Type B pancreatic cell (in vitro differentiated cells): ENCODE measurements at regions not wholly inside any gene's neighbourhood (a gene's known extent, or its start where the extent isn't known, plus 50 kb on each side); places are given as distances from the start of the nearest gene placed in this dataset.

Experiments used
- DNase-seq: peaks from one replicate; pipeline ENCODE4 v3.0.0; 2021; ENCODE audit warnings: mixed read lengths; ENCODE audit not compliant: unreplicated experiment; ENCODE audit errors: extremely low spot score
- H3K27ac Mint-ChIP-seq: 2 replicates; pipeline ENCODE4 v1.8.0; 2021; ENCODE audit warnings: mild to moderate bottlenecking, mixed read lengths
- H3K27me3 Mint-ChIP-seq: 2 replicates; pipeline ENCODE4 v1.8.0; 2021; ENCODE audit warnings: mixed read lengths
- H3K36me3 Mint-ChIP-seq: 2 replicates; pipeline ENCODE4 v1.8.0; 2021; ENCODE audit warnings: mixed read lengths
- H3K4me1 Mint-ChIP-seq: one replicate; pipeline ENCODE4 v1.8.0; 2021; ENCODE audit warnings: mixed read lengths; ENCODE audit not compliant: unreplicated experiment
- H3K4me3 Mint-ChIP-seq: 2 replicates; pipeline ENCODE4 v1.8.0; 2021; ENCODE audit warnings: mild to moderate bottlenecking, mixed read lengths
- H3K9me3 Mint-ChIP-seq: 2 replicates; pipeline ENCODE4 v1.8.0; 2021; ENCODE audit warnings: mixed read lengths
- TF ChIP-seq, protein P1 (sequence below): fragments of 200-600 bp; sonication (generic); conservative IDR thresholded peaks from 2 replicates; pipeline ENCODE4 v1.5.0; 2021; ENCODE audit warnings: antibody characterized with exemption, mild to moderate bottlenecking

DNA sequence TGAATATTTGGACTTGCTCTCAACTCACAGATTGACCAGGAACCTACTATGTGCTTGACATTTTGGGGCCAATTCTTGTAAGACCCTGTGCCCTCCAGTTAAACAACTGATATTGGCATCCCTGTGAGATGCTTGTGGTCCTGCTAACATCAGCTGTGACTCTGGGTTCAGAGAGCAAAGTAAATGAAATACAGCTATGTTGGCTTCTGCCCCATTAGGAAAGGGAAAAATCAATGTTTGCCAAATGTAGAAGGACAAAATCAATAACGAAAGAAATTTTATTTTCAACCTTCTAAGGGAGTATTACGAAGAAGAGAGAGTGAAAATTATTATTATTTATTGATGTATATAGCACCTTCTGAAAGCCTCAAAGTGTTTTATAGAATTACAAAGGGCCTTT lies 266.9 kb upstream of the ARID1B start:
- H3K27ac Mint-ChIP-seq = no peak overlapping the region
- DNase-seq = no peak
- H3K27me3 Mint-ChIP-seq = peaks cover 14% of the 10 kb centered on the region
- TF ChIP-seq, protein P1, sequence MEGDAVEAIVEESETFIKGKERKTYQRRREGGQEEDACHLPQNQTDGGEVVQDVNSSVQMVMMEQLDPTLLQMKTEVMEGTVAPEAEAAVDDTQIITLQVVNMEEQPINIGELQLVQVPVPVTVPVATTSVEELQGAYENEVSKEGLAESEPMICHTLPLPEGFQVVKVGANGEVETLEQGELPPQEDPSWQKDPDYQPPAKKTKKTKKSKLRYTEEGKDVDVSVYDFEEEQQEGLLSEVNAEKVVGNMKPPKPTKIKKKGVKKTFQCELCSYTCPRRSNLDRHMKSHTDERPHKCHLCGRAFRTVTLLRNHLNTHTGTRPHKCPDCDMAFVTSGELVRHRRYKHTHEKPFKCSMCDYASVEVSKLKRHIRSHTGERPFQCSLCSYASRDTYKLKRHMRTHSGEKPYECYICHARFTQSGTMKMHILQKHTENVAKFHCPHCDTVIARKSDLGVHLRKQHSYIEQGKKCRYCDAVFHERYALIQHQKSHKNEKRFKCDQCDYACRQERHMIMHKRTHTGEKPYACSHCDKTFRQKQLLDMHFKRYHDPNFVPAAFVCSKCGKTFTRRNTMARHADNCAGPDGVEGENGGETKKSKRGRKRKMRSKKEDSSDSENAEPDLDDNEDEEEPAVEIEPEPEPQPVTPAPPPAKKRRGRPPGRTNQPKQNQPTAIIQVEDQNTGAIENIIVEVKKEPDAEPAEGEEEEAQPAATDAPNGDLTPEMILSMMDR = no peak
- H3K4me3 Mint-ChIP-seq = no peak overlapping the region
- no peaks in the 10 kb centered on the region for H3K9me3 Mint-ChIP-seq
- no peaks in the 10 kb centered on the region for H3K4me1 Mint-ChIP-seq
- no peaks in the 10 kb centered on the region for H3K36me3 Mint-ChIP-seq

- Mint-ChIP-seq H3K27me3 (peaks cover 14% of the 10 kb centered on the region), H3K9me3 (no peaks in the 10 kb centered on the region), H3K4me1 (no peaks in the 10 kb centered on the region), H3K36me3 (no peaks in the 10 kb centered on the region), H3K27ac (no peak overlapping the region), H3K4me3 (no peak overlapping the region)
- TF ChIP-seq, protein P1 = no peak
- DNase-seq = no peak
Observed at GRCh38 chr6:156509496-156509895, 267.7 kb upstream of the ARID1B start.

GRCh38 chr6:156508923-156509322 lies 268.3 kb upstream of the ARID1B start:
- no peaks in the 10 kb centered on the region for H3K4me1 Mint-ChIP-seq
- peaks cover 14% of the 10 kb centered on the region for H3K27me3 Mint-ChIP-seq
- no peak overlapping the region for H3K27ac Mint-ChIP-seq
- DNase-seq = no peak
- no peak overlapping the region for H3K4me3 Mint-ChIP-seq
- no peaks in the 10 kb centered on the region for H3K9me3 Mint-ChIP-seq
- H3K36me3 Mint-ChIP-seq = no peaks in the 10 kb centered on the region
- TF ChIP-seq, protein P1 = no peak

DNA sequence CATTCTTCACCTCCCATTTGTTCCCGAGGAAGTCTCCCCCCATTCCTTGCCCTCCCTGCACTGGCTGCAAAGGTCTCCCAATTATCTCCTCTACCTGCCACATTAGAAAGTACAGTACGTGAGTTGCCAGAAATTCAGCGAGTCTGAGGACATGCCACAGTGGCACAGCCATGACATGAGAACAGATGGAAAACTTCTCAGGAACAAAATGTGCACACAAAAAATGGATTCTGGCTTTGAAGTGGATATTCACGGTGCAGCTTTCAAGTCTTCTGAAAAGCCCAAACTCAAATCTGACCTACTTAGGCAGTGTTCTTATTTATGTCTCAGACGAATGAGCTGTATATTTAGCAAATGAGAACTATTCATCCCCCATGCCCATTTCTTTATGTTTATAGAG lies 269.1 kb upstream of the ARID1B start:
- Mint-ChIP-seq H3K27me3 (peaks cover 14% of the 10 kb centered on the region), H3K4me1 (no peaks in the 10 kb centered on the region), H3K27ac (no peak overlapping the region), H3K4me3 (no peak overlapping the region), H3K36me3 (no peaks in the 10 kb centered on the region), H3K9me3 (no peaks in the 10 kb centered on the region)
- TF ChIP-seq, protein P1 = no peak
- DNase-seq = no peak

GRCh38 chr6:156507656-156508055 lies 269.5 kb upstream of the ARID1B start:
- Mint-ChIP-seq H3K36me3 (no peaks in the 10 kb centered on the region), H3K27ac (no peak overlapping the region), H3K4me1 (no peaks in the 10 kb centered on the region), H3K27me3 (peaks cover 14% of the 10 kb centered on the region), H3K9me3 (no peaks in the 10 kb centered on the region), H3K4me3 (no peak overlapping the region)
- no peak for DNase-seq
- TF ChIP-seq, protein P1 = no peak

DNA sequence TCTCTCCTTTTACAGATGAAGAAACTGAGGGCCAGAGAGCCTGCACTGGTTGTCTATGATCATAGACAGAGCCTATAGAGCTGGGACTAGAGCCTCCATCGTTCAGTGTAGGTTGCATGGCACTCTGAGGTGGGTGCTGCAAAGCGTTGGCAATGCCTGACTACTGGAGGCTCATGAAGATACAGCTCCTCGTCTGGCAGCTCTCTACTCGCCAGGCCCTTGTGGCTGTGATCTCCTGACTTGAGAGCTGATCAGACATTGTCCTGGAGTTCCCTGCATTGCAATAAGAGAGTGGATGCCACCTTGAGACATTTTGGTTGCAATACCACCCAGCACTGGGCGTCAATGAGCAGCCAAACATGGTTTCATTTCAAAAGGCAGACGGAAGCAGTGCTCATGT lies 270.1 kb upstream of the ARID1B start:
- no peaks in the 10 kb centered on the region for H3K4me1 Mint-ChIP-seq
- H3K27ac Mint-ChIP-seq = no peak overlapping the region
- H3K4me3 Mint-ChIP-seq = no peak overlapping the region
- DNase-seq = no peak
- TF ChIP-seq, protein P1 = no peak
- H3K27me3 Mint-ChIP-seq = peaks cover 10% of the 10 kb centered on the region
- H3K9me3 Mint-ChIP-seq = no peaks in the 10 kb centered on the region
- no peaks in the 10 kb centered on the region for H3K36me3 Mint-ChIP-seq
